HG03439 (cell line): ENCODE measurements at regions not wholly inside any gene's neighbourhood (a gene's known extent, or its start where the extent isn't known, plus 50 kb on each side); places are given as distances from the start of the nearest gene placed in this dataset.
"Not testable (repeated sequence)": the region's sequence is repeated elsewhere in the genome, so short reads cannot be mapped to it uniquely, and the experiment has no call there.

Source experiments
- ATAC-seq: cut with Tn5 transposase; IDR thresholded peaks from one replicate; pipeline ENCODE4 v1.9.1; 2021; ENCODE audit warnings: mild to moderate bottlenecking, moderate library complexity; ENCODE audit not compliant: unreplicated experiment

GRCh38 chr4:127379499-127379898 is 253.3 kb upstream of the INTU start:
- ATAC-seq: no peak

DNA sequence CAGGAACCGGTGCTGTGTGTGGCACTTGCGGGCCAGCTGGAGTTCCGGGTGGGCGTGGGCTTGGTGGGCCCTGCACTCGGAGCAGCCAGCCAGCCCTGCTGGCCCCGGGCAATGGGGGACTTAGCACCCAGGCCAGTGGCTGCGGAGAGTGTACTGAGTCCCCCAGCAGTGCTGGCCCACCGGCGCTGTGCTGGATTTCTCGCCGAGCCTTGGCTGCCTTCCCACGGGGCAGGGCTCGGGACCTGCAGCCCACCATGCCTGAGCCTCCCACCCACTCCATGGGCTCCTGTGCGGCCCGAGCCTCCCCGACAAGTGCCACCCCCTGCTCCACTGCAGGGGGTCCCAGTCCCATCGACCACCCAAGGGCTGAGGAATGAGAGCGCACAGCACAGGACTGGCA is 252.8 kb upstream of the INTU start:
- not testable (repeated sequence) for ATAC-seq

DNA sequence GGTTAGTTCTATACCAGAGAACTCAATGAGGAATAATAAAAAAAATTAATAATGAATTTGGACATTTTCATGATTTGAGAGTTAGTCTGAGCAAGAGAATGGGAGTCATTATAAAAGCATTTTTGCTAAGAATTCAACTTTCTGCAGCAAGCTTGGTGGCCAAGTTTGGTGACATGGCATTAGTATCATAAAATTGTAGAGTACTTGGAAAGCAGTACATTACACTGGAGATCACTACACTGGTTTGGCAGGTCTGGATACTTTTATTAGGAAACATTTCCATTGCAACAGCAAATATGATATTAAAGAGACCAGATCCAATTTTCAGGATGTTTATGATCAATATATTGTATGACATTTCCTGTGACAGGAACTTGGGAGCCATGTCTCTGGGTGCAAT is 249.1 kb upstream of the INTU start:
- no peak for ATAC-seq

- ATAC-seq: no peak
Measured at GRCh38 chr4:127394516-127394915, 238.2 kb upstream of the INTU start.

- no peak for ATAC-seq
Measured at GRCh38 chr4:127400276-127400675, 232.5 kb upstream of the INTU start.

DNA sequence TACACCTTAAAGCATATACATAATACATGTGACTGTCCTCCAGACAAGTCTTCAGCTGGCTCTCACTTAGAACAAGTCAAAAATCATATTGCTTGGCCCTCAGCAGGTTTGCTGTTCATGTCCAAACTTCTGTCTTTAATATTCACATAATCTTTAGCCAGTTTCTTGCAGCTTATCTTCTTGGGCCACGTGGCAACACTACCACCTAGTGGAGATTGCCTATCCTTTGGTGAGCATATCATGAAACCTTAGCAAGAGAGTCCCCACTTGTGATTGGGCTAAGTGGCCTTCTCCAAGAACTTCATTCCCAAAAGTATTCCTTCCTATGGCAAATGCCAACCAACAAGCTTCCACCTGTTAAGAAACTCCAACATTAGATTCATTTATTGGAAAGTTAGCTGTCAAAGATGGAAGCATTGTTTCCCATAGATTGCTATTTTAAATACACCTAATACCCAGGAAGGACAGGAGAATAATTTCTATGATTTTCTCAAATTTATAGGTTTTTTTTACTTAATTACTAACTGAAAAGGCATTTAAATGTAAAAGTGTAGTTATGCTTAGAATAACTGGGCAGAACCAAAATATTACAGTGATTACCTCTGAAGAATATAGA is 231.9 kb upstream of the INTU start:
- ATAC-seq: peak; percentile 75

GRCh38 chr4:127403471-127404084 is 229.2 kb upstream of the INTU start:
- ATAC-seq: no peak

DNA sequence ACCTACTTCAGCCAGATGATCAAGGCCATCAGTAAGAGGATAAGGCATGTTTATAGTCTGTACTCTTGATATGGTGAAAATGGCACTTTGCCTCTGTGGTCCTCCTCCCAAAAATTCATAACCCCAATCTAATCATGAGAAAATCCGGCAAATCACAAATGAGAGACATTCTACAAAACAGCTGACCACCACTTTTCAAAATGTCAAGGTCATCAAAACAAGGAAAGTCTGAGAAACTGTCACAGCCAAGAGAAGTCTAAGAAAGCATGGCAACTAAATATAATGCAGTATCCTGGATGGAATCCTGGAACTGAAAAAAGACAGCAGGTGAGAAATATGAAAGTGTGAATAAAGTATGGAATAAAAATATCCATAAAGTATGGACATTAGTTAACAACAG is 226.6 kb upstream of the INTU start:
- no peak for ATAC-seq

- ATAC-seq: not testable (repeated sequence)
Measured at GRCh38 chr4:127407572-127407971, 225.2 kb upstream of the INTU start.

DNA sequence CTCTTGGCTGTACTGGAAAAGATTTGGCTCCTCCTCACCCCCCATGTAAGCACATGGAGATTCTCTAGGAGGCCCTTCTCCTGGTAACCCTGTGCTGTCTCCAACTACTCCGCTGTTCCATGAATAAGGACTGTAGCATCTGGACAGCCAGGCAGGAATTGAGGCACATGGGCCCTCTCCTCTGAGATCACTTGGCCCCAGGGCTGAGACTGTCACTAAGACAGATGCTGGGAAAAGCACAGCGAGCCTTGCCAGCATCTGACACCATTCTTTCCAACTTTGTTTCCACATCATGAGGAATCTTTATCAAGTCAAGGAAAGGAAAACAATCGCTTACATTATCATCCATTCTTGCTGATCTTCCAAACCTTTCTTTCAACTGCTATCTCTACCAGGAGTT is 222.6 kb upstream of the INTU start:
- no peak for ATAC-seq

GRCh38 chr4:127410644-127411043 is 222.1 kb upstream of the INTU start:
- ATAC-seq: no peak

GRCh38 chr4:127414951-127415606 is 217.7 kb upstream of the INTU start:
- no peak for ATAC-seq

DNA sequence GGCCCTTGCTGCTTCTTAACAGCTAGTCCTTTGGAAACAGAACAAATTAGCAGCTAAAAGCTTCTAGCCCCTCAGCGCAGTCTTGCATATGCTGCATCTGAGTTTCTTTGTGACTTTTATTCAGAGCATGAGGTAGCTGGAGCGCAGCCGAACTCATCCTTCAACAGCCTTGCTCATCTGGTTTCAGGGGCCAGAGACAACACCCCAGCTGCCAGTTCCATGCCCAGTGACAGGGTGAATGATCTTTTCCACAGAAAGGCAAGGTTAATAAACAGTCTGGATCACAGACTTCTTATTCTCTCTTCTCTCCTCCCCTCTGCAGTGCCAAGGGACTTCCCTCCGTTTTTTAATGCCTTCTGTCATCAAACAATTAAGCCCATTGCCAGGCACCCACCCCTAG is 216.6 kb upstream of the INTU start:
- ATAC-seq: no peak

- no peak for ATAC-seq
Measured at GRCh38 chr4:127417885-127418535, 214.7 kb upstream of the INTU start.

GRCh38 chr4:127419431-127419830 is 213.3 kb upstream of the INTU start:
- ATAC-seq: no peak

DNA sequence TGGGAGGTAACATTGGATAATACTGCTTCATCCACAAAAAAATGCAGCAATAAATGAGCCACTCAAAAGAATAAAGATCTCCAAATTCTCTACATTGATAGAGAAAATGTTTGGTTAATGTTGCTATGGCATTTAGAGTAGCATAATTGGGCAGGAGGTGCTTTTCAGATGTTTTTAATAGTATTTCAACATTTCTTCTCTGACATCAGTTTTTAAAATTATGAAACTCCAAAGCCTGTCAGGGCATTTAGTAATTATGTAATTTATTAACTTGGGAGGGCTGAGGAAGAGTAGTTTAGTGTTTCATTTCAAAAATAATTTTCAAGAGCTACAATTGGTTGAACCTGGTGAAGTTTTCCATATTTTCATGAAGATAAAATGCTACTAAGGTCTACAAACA is 211.3 kb upstream of the INTU start:
- no peak for ATAC-seq

DNA sequence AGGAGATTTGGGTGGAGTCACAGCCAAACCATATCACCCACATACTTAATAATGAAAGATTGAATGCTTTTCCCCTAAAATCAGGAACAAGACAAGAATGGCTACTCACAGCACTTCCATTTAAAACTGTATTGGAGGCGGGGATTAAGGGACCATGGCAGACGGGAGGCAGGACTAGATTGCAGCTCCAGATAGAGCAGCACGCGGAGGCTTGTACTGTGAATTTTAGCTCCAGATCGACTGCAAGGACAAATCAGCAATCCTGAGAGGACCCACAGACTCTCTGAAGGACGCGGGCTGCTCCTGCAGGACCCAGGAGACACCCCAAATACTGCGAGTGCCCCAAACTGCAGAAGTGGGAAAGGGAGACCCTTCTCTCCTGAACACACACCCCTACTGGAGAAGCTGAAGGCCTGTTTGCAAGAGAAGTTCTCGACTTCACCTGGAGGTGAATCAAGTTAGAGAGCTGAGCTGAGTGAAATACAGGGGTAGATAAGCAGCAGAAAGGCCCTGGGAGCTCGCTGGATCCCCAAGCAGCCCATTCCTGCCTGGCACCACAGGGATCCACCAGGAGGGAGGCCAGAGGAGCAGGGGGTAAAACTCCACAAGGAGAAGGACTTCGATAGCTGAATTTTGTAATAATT is 207.4 kb upstream of the INTU start:
- no peak for ATAC-seq

GRCh38 chr4:127425851-127426250 is 206.9 kb upstream of the INTU start:
- ATAC-seq: no peak

GRCh38 chr4:127441571-127441970 is 191.2 kb upstream of the INTU start:
- no peak for ATAC-seq

DNA sequence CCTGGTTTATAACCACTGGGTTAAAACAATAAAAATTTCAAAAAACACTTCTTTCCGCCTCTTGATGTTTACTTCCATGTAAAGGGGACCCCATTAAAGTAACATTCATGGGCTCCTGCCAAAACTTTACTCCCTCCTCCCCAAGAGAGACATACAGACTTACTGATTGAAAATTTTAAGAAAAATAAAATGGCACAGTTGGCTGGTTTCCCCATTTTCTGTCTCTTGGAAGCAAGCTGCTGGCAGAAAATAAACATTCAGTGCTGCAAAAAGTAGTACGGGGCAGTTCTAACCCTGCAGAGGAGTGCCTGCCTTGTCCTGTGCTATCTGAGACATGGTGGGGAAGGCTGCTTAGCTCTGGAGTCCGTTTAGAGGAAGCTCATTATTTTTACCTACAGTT is 187.3 kb upstream of the INTU start:
- no peak for ATAC-seq

- ATAC-seq: no peak
Measured at GRCh38 chr4:127446427-127446885, 186.3 kb upstream of the INTU start.
